GM04504 (cell line): ENCODE measurements at regions not wholly inside any gene's neighbourhood (a gene's known extent, or its start where the extent isn't known, plus 50 kb on each side); places are given as distances from the start of the nearest gene placed in this dataset.

Source experiments
- DNase-seq: peaks from one replicate; pipeline ENCODE4 v3.0.0-alpha.2; 2012; ENCODE audit warnings: low read depth

GRCh38 chr14:55942826-55943225, 175.4 kb upstream of the PELI2 start:
- DNase-seq: no peak

- no peak for DNase-seq
These were observed 173.5 kb upstream of the PELI2 start for GRCh38 chr14:55944757-55945156.

GRCh38 chr14:55946231-55946630, 172.0 kb upstream of the PELI2 start:
- no peak for DNase-seq

- no peak for DNase-seq
These were observed 169.8 kb upstream of the PELI2 start for GRCh38 chr14:55948399-55948798.

GRCh38 chr14:55949708-55950107, 168.5 kb upstream of the PELI2 start:
- DNase-seq: no peak

GRCh38 chr14:55950135-55950534, 168.1 kb upstream of the PELI2 start:
- no peak for DNase-seq

GRCh38 chr14:55951341-55952206, 166.6 kb upstream of the PELI2 start:
- no peak for DNase-seq

GRCh38 chr14:55954108-55954507, 164.1 kb upstream of the PELI2 start:
- DNase-seq: no peak

GRCh38 chr14:55955175-55955574, 163.0 kb upstream of the PELI2 start:
- no peak for DNase-seq

- DNase-seq: no peak
These were observed 160.3 kb upstream of the PELI2 start for GRCh38 chr14:55957950-55958349.

- no peak for DNase-seq
These were observed 154.9 kb upstream of the PELI2 start for GRCh38 chr14:55963295-55963694.

- DNase-seq: no peak
These were observed 154.1 kb upstream of the PELI2 start for GRCh38 chr14:55964091-55964490.

- DNase-seq: no peak
These were observed 153.4 kb upstream of the PELI2 start for GRCh38 chr14:55964821-55965220.

GRCh38 chr14:55965851-55966250, 152.4 kb upstream of the PELI2 start:
- DNase-seq: no peak

- no peak for DNase-seq
These were observed 149.5 kb upstream of the PELI2 start for GRCh38 chr14:55968741-55969140.

GRCh38 chr14:55973285-55973800, 144.9 kb upstream of the PELI2 start:
- DNase-seq: no peak

GRCh38 chr14:55973911-55974630, 144.1 kb upstream of the PELI2 start:
- DNase-seq: no peak

- DNase-seq: no peak
These were observed 142.8 kb upstream of the PELI2 start for GRCh38 chr14:55975281-55975910.

- no peak for DNase-seq
These were observed 142.0 kb upstream of the PELI2 start for GRCh38 chr14:55976219-55976618.

GRCh38 chr14:55976655-55977054, 141.6 kb upstream of the PELI2 start:
- no peak for DNase-seq

GRCh38 chr14:55977392-55978150, 140.6 kb upstream of the PELI2 start:
- no peak for DNase-seq

- DNase-seq: no peak
These were observed 139.1 kb upstream of the PELI2 start for GRCh38 chr14:55979096-55979495.
